Inferior parietal cortex (tissue), 1 donor: ENCODE measurements at regions not wholly inside any gene's neighbourhood (a gene's known extent, or its start where the extent isn't known, plus 50 kb on each side); places are given as distances from the start of the nearest gene placed in this dataset.
"Not testable (repeated sequence)": the region's sequence is repeated elsewhere in the genome, so short reads cannot be mapped to it uniquely, and the experiment has no call there.

ENCODE experiments used
- DNase-seq: peaks from one replicate; pipeline ENCODE4 v3.0.0-alpha.2; 2016; ENCODE audit errors: extremely low spot score

- no peak for DNase-seq
Measured at GRCh38 chr3:80978216-80978969, 783.1 kb downstream of the GBE1 start.

DNA sequence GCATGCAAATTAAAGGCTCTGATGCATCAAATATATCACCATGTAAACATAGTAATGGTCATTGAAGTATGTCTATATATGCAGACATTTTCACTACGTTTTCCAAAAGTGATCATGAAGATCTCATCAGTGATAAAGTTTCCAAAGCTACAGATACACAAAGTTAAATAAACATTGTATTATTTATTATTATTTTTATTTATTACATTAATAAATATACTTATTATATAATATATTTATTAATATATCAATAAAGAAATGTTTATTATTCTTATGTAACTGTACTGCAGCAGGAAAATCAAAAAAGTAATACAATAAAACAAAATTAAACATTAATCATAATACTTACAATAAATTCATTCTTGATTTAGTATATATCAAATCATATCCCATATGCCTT lies 791.2 kb downstream of the GBE1 start:
- no peak for DNase-seq

DNA sequence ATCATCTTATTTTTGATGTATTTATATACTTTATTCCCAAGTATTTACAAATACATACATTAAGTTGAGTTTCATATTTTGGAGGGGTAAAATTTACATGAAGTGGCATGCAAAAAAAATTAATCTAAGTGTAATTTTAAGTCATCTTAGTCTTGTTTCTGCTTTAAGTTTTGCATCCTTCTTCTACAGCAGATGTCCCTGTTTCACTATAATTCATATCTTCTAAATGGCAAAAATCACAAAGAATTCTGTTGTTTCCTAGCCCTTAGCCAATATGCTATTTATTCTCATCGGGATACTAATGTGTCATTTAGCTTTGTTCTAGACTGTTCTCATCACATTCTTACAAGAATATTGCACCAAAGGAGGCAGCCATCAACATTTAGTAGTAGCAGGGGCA lies 831.9 kb downstream of the GBE1 start:
- no peak for DNase-seq

DNA sequence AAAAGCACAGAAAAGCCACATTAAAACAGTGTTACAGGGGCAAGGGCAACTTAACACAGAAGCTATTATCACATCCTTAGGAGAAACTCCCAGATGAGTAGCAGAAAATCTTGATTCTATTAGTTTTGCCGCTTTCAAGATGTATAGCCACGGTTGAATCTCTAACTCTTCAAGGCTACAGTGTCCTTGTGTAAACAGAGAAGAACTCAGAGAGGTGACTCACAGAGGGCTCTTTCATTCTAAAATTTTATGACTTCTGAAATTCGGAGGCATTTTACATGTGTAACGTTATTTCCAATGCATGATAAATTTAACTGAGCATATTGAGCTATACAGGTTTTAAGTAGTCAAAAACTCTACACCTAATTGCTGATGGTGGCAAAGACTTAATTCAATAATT lies 846.6 kb downstream of the GBE1 start:
- no peak for DNase-seq

- no peak for DNase-seq
Measured at GRCh38 chr3:80898211-80898610, 863.2 kb downstream of the GBE1 start.

GRCh38 chr3:80897005-80897404 lies 864.4 kb downstream of the GBE1 start:
- not testable (repeated sequence) for DNase-seq

GRCh38 chr3:80890571-80890970 lies 870.9 kb downstream of the GBE1 start:
- DNase-seq, result no peak

DNA sequence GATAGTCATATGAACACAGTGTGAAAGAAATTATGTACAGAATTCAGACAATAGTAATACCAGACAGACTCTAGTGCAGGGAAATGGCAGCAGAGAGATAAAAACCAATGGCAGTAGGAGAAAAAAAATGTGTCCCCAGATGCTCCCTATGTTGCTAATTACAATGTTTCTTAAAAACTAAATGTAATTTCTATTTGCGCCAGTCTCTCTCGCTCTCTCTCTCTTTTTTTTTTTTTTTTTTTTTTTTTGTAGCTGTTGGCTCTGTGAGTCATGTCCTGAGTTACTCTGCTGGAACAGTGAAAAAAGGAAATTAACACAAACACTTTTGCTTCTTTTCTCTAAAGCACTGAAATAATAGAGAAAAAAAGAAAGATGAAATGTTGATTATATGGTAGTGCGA lies 871.9 kb downstream of the GBE1 start:
- DNase-seq, result no peak

DNA sequence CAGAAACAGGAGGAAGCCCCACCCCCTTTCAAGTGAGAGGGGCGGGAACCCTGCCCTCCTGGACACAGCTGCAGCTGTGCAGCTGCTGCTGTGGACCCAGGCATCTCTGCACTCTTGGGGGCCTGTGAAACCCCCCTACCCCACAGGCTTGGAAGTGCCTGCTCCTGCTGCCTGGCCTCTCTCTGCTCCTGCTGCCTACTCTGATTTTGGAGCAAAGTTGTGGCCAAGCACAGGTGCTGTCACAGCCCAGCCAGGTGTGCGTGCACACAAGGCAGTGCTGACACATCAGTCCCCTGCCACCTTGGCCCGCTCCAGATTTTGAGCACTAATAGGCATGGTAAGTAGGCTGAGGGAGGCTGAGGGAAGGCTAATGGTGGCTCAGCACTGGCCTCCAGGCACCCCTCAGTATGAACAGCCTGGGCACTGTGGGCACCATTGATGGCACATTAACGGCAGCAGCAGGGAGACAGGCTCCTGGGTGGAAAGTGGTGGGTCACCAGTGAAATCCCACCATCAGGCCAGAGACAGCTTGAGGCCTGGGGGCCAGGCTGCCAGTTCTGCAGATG lies 890.9 kb downstream of the GBE1 start:
- no peak for DNase-seq

DNA sequence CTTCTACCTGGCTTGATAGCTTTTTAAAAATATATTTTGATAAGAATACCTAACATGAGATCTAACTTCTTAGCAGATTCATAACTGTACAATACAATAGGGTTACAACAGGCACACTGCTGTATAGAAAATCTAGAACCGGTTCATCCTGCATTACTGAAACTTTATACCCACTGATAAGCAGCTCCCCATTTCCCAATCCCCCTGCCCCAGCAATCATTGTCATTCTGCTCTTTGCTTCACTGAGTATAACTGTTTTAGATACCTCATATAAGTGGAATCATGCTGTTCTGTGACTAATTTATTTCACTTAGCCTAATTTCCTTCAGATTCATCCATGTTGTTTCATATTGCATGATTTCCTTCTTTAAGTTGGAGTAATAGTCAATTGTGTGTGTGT lies 906.0 kb downstream of the GBE1 start:
- no peak for DNase-seq

GRCh38 chr3:80836395-80836794 lies 925.0 kb downstream of the GBE1 start:
- no peak for DNase-seq

GRCh38 chr3:80807577-80807976 lies 953.9 kb downstream of the GBE1 start:
- no peak for DNase-seq

DNA sequence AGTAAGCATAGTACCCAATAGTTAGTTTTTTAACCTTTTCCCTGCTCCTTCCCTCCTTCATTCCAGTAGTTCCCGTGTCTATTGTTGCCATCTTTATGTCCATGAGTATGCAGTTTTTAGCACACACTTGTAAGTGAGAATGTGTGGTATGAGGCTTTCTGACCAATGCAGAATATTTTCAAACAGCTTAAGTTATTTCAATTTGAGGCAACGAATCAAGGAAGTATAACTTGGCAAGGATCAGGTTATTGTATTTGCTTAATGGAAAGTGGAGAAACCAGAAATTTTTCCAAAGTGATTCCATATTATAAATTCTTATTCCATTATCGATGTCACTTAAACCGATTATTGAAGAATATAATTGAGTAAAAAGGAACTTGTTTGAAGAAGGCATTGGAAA lies 954.8 kb downstream of the GBE1 start:
- no peak for DNase-seq

GRCh38 chr3:80788914-80789313 lies 972.5 kb downstream of the GBE1 start:
- DNase-seq, result no peak

DNA sequence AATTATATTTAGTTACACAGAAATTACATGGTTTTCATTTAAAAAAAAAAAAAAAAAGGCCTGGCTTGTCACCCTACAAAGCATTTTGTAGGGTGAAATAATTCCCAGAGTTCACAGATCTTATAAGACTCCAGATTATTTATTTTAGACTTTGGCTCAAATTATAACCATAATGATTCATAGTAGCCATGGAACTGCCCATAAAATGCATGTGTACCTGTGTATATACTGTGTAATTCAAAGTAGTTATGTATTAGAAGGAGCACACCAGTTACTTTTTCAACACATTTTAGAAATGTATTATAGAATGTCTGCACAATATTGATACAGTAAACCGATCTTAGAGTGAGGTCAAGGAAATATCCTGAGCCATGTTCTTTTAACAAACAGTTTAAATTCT lies 975.6 kb downstream of the GBE1 start:
- no peak for DNase-seq

GRCh38 chr3:80785475-80785874 lies 976.0 kb downstream of the GBE1 start:
- DNase-seq, result no peak

GRCh38 chr3:80771085-80771484 lies 990.4 kb downstream of the GBE1 start:
- DNase-seq, result no peak

- no peak for DNase-seq
Measured at GRCh38 chr3:80770106-80771074, 991.1 kb downstream of the GBE1 start.

DNA sequence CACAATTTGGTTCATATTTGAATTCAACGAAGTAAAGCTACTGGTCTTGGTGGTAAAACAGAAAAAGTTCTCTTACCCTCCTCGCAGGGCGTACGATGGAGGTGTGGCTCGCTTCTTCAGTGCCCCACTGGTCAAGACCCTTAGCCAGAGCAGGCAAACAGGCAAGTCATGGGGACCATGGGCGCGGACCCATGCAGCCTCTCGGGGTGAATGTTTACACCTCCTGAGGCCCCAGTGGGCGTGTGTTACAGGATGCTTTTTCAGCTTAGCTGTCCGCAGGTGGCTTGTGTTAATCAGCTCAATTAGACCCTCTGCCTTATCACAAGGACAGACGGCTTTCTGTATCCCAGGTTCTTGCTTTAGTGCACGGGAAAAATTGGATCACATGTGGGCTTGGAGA lies 991.8 kb downstream of the GBE1 start:
- no peak for DNase-seq

GRCh38 chr3:80767604-80768003 lies 993.8 kb downstream of the GBE1 start:
- DNase-seq, result no peak

DNA sequence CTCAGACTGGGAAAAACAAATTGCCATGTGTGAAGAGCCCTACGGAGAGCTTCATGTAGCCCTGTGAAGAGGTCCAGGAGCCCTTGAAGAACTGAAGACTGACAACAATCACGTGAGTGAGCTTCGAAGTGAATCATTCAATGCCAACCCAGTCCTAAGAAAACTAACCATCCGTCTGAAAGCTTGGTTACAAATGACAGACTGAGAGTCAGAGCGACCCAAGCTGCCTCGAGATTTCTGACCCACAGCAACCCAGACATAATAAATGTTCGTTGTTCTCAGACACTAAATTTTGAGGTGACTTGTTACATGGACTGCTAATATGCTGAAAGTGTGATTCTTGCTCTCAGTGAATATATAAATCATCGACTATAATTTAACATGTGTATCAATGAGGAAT lies 987.2 kb upstream of the ROBO1 start:
- DNase-seq, result no peak

GRCh38 chr3:80753021-80753420 lies 985.2 kb upstream of the ROBO1 start:
- DNase-seq, result no peak

DNA sequence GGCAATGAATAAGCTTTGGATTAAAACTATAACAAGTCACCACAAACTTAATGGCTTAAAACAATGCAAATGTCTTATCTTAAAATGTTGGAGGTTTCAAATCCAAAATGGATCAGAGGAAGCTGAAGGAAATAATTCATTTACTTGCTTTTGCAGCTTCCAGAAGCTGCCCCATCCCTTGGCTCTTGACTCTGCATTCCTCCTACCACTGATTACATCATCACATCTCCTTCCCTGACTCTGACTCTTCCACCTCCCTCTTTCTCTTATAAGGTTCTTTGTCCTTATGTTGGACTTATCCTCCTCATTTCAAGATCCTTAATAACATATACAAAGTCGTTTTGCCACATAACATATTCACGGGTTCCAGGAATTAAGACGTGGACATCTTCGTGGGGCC lies 982.8 kb upstream of the ROBO1 start:
- no peak for DNase-seq
